ENCODE measurements at regions not wholly inside any gene's neighbourhood (a gene's known extent, or its start where the extent isn't known, plus 50 kb on each side); places are given as distances from the start of the nearest gene placed in this dataset.

GRCh38 chr6:12555267-12555666 lies 161.3 kb upstream of the PHACTR1 start:
- Histone ChIP-seq H3K9ac (no peak overlapping the region), H3K4me2 (no peak overlapping the region), H4K20me1 (no peaks in the 10 kb centered on the region), H3K4me1 (no peaks in the 10 kb centered on the region), H3K27ac (no peak overlapping the region), H3K36me3 (no peaks in the 10 kb centered on the region), H3K27me3 (no peaks in the 10 kb centered on the region), H3K9me3 (peaks cover 5% of the 10 kb centered on the region; the same call in 1 of the 2 replicates), H3K4me3 (no peak overlapping the region)
- no peak for TF ChIP-seq Cebpa-rat (IDR thresholded peaks at IDR 0.05)

GRCh38 chr6:12555781-12556180 lies 160.8 kb upstream of the PHACTR1 start:
- H3K9me3 ChIP-seq = peaks cover 9% of the 10 kb centered on the region; the same call in 1 of the 2 replicates
- H3K27me3 ChIP-seq = no peaks in the 10 kb centered on the region
- H3K36me3 ChIP-seq = no peaks in the 10 kb centered on the region
- H3K9ac ChIP-seq = no peak overlapping the region
- no peak overlapping the region for H3K4me2 ChIP-seq
- TF ChIP-seq Cebpa-rat (IDR thresholded peaks at IDR 0.05) = no peak
- no peak overlapping the region for H3K27ac ChIP-seq
- H4K20me1 ChIP-seq = no peaks in the 10 kb centered on the region
- H3K4me3 ChIP-seq = no peak overlapping the region
- H3K4me1 ChIP-seq = no peaks in the 10 kb centered on the region

GRCh38 chr6:12557765-12558164 lies 158.8 kb upstream of the PHACTR1 start:
- no peak overlapping the region for H3K27ac ChIP-seq
- H4K20me1 ChIP-seq = no peaks in the 10 kb centered on the region
- no peak overlapping the region for H3K9ac ChIP-seq
- no peak for TF ChIP-seq Cebpa-rat (IDR thresholded peaks at IDR 0.05)
- H3K4me3 ChIP-seq = no peak overlapping the region
- peaks cover 15% of the 10 kb centered on the region for H3K9me3 ChIP-seq
- H3K27me3 ChIP-seq = no peaks in the 10 kb centered on the region
- no peaks in the 10 kb centered on the region for H3K36me3 ChIP-seq
- H3K4me1 ChIP-seq = no peaks in the 10 kb centered on the region
- H3K4me2 ChIP-seq = no peak overlapping the region

- Histone ChIP-seq H3K36me3 (no peaks in the 10 kb centered on the region), H3K4me1 (no peaks in the 10 kb centered on the region), H3K4me2 (no peak overlapping the region), H3K27ac (no peak overlapping the region), H3K4me3 (no peak overlapping the region), H3K27me3 (no peaks in the 10 kb centered on the region), H3K9me3 (peaks cover 15% of the 10 kb centered on the region), H4K20me1 (no peaks in the 10 kb centered on the region), H3K9ac (no peak overlapping the region)
- TF ChIP-seq Cebpa-rat (IDR thresholded peaks at IDR 0.05) = no peak
Measured at GRCh38 chr6:12560315-12560714, 156.3 kb upstream of the PHACTR1 start.

GRCh38 chr6:12566618-12567123 lies 149.9 kb upstream of the PHACTR1 start:
- Histone ChIP-seq H3K4me1 (no peaks in the 10 kb centered on the region), H3K4me3 (no peak overlapping the region), H3K27me3 (no peaks in the 10 kb centered on the region), H3K9me3 (peaks cover 6% of the 10 kb centered on the region; the same call in 1 of the 2 replicates), H3K36me3 (no peaks in the 10 kb centered on the region), H3K4me2 (no peak overlapping the region), H3K9ac (no peak overlapping the region), H3K27ac (no peak overlapping the region), H4K20me1 (no peaks in the 10 kb centered on the region)
- TF ChIP-seq Cebpa-rat (IDR thresholded peaks at IDR 0.05) = no peak

- no peak for TF ChIP-seq Cebpa-rat (IDR thresholded peaks at IDR 0.05)
- Histone ChIP-seq H3K36me3 (no peaks in the 10 kb centered on the region), H3K9me3 (no peaks in the 10 kb centered on the region), H3K4me2 (no peak overlapping the region), H4K20me1 (no peaks in the 10 kb centered on the region), H3K4me3 (no peak overlapping the region), H3K27me3 (no peaks in the 10 kb centered on the region), H3K9ac (no peak overlapping the region), H3K27ac (no peak overlapping the region), H3K4me1 (no peaks in the 10 kb centered on the region)
Measured at GRCh38 chr6:12567682-12568081, 148.9 kb upstream of the PHACTR1 start.

- H3K27ac ChIP-seq = no peak overlapping the region
- H3K9me3 ChIP-seq = no peaks in the 10 kb centered on the region
- TF ChIP-seq Cebpa-rat (IDR thresholded peaks at IDR 0.05) = no peak
- no peaks in the 10 kb centered on the region for H4K20me1 ChIP-seq
- H3K4me1 ChIP-seq = no peaks in the 10 kb centered on the region
- H3K9ac ChIP-seq = no peak overlapping the region
- no peak overlapping the region for H3K4me3 ChIP-seq
- no peak overlapping the region for H3K4me2 ChIP-seq
- no peaks in the 10 kb centered on the region for H3K27me3 ChIP-seq
- H3K36me3 ChIP-seq = no peaks in the 10 kb centered on the region
Measured at GRCh38 chr6:12569646-12570045, 146.9 kb upstream of the PHACTR1 start.

GRCh38 chr6:12570461-12571030 lies 146.0 kb upstream of the PHACTR1 start:
- Histone ChIP-seq H3K9ac (no peak overlapping the region), H4K20me1 (no peaks in the 10 kb centered on the region), H3K4me2 (no peak overlapping the region), H3K36me3 (no peaks in the 10 kb centered on the region), H3K27me3 (no peaks in the 10 kb centered on the region), H3K9me3 (no peaks in the 10 kb centered on the region), H3K4me1 (no peaks in the 10 kb centered on the region), H3K4me3 (no peak overlapping the region), H3K27ac (no peak overlapping the region)
- no peak for TF ChIP-seq Cebpa-rat (IDR thresholded peaks at IDR 0.05)

- Histone ChIP-seq H3K36me3 (no peaks in the 10 kb centered on the region), H3K9ac (no peak overlapping the region), H3K4me2 (no peak overlapping the region), H3K27me3 (no peaks in the 10 kb centered on the region), H3K4me1 (no peaks in the 10 kb centered on the region), H3K4me3 (no peak overlapping the region), H3K9me3 (no peaks in the 10 kb centered on the region), H3K27ac (no peak overlapping the region), H4K20me1 (no peaks in the 10 kb centered on the region)
- TF ChIP-seq Cebpa-rat (IDR thresholded peaks at IDR 0.05) = no peak
Measured at GRCh38 chr6:12572896-12573827, 143.4 kb upstream of the PHACTR1 start.

GRCh38 chr6:12575961-12576360 lies 140.6 kb upstream of the PHACTR1 start:
- Histone ChIP-seq H3K27ac (no peak overlapping the region), H3K36me3 (no peaks in the 10 kb centered on the region), H3K9me3 (no peaks in the 10 kb centered on the region), H3K27me3 (no peaks in the 10 kb centered on the region), H3K4me3 (no peak overlapping the region), H4K20me1 (no peaks in the 10 kb centered on the region), H3K9ac (no peak overlapping the region), H3K4me1 (no peaks in the 10 kb centered on the region), H3K4me2 (no peak overlapping the region)
- no peak for TF ChIP-seq Cebpa-rat (IDR thresholded peaks at IDR 0.05)

All from BLaER1 (cell line).